Stimulated activated CD4-positive, alpha-beta T cell treated with anti-CD3 and anti-CD28 coated beads, TNF-alpha, amount 100 ng/mL, for 1 hour (primary cell): ENCODE measurements at regions not wholly inside any gene's neighbourhood (a gene's known extent, or its start where the extent isn't known, plus 50 kb on each side); places are given as distances from the start of the nearest gene placed in this dataset.

Source experiments
- DNase-seq, 3 donors: peaks; one replicate each; pipeline ENCODE4 v3.0.0-alpha.2; 2020; ENCODE audit warnings: low read depth in 3 of 3, low spot score in 1 of 3

DNA sequence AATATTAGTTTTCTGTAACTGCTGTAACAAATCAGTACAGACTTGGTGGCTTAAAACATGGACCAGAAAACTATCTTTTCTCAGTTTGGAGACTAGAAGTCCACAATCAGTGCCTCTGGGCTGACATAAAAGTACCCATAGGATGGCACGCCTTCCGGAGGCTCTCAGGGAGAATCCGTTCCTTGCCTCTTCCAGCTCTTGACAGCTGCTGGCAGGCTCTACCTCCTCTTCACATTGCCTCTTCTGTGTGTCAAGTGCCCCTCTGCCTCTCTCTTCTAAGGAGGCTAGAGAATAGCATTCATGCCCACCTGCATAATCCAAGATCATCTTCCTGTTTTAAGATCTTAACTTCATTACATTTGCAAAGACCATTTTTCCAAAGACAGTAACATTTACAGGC, 1194.2 kb downstream of the EFNB2 start:
- no peak for DNase-seq

DNA sequence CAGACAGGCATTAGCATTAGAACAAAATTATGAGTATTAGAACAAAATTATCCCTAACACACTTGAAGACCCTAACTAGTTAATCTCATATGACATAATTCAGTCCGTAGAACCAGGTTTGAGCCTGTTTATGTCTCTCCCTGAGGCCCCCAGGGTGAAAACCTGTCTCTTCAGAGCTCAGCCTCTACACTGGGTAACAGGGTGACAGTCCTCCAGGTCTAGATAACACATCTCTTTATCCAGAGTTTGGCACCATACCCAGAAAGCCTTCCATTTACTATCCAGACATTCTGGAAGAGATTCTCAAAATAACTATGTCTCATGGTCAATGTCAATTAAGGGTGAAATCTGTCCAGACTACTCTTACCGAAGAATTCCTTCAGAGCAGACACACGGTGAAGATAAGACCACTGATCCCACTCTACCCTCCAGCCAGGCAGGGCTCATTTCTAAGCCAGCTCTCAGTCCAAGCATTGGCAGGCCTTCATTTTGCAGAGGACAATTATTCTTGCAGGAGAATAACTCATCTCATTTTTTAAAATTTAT, 1195.3 kb downstream of the EFNB2 start:
- no peak for DNase-seq

DNA sequence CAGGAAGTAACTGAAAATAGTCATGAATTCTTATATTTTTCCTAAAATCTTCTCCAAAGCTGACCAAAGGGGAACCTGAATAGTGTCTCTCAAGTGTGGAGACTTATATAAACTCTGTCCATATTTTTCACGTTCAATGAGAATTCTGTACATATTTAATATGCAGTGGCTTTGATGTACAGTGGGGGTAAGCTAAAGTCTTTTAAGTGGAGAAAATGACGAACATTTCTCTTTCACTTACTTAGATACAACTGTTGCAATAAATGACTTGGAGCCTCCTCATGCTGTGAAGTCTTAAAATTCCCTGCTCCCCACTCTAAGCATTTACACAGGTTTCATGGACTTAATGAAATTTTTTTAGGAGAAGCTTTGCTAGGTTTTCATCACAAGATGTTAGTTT, 1196.7 kb downstream of the EFNB2 start:
- no peak for DNase-seq

DNA sequence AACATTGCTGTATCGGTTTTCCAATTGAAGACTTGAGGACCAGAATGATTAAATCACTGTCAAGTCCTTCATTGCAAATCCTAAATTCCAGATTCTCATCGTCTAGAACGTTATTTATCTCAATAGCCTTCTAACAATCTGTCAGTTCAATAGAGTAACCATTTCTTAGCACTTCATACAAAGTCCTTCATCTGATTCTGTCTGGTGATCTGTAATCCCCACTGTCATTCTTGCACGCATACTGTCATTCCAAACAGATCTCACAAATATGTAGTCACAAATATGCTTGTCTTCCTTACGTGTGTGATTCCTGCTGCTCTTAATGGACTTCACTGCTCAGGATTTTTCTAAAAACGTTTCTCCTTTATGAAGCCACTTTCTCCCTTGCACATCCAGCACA, 1197.5 kb downstream of the EFNB2 start:
- DNase-seq = no peak

DNA sequence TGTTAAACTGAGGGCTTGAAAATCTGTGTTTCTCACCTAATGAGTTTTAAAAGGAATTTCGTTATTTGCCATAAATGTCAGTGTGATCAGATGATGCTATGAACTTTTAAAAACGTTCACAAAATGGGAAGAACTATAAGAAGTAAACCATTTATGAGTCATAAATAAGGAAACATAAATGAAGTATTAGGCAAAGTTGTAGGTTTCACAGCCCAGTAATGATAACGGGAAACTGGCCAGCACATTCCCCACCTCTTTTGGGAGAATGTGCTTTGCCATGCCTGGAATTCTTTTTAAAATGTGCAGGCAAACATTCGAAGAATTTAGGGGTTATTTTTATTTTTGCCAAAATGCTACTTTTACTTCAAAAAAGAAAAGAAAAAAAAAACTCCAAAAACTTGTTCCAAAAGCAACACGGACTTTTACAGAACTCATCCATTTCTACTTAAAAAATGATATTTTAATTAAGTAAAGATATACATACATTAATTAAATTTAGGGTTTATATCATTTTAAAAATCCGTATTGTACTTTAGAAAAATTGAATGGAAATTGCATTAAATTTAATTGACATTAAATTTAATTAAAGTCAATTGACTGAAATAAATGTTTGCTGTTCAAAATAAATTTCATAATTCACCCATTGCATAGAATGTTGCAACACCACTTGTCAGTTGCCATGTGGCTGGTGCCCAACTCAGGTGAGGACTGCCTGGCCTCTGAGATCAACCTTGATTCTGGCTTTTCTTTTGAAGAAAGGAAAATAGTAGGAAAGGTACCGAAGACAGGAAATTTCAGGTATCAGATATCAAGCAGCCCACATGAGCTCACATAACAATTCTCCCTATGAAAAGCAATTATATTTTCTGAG, 1198.5 kb downstream of the EFNB2 start:
- no peak for DNase-seq

DNA sequence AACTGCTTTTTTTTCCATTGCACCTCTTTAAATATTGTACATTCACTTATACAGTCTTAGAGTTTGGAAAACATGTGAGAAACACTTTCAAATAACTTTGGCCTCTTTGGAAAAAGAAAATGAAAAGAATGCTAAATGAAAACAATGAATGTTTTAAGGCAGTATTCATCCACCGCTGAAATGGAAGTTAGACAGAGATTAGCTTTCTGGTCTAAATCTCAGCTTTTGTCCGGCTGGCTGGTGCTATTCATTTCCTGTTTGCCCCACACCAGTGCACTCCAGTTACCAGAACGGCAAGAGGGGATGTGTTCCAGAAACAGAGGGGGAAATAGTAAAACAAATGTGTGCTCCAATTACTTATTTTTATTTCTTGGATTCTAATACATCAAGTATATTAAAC, 1201.3 kb downstream of the EFNB2 start:
- DNase-seq = no peak

DNA sequence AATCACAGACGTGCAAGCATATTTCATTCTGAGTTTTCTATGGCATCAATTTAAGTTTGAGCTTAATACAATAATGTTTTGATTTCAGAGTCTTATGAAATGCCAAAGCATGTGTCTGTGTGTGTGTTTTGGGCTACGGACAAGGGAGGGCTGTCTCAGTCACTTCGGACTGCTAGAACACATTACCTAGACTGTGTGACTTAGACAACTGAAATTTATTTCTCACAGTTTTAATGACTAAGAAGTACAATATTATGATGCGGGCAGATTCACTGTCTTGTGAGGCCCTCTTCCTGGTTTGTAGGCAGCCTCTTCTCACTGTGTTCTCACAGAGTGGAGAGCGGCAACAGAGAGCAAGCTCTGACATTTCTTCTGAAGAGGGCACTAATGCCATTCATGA, 1202.0 kb downstream of the EFNB2 start:
- DNase-seq = no peak

DNA sequence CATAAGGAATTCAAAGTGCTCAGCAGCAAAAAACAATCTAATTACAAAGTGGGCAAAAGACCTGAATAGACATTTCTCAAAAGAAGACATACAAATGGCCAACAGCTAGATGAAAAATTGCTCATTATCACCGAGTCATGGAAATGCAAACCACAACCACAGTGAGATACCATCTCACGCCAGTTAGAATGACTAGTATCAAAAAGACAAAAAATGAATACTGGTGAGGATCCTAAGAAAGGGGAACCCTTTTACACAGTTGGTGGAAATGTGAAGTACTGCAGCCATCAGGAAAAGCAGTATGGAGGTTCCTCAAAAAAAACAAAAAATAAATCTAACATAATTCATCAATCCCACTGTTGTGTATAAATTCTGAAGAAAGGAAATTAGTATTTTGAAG, 1206.1 kb downstream of the EFNB2 start:
- DNase-seq = no peak

DNA sequence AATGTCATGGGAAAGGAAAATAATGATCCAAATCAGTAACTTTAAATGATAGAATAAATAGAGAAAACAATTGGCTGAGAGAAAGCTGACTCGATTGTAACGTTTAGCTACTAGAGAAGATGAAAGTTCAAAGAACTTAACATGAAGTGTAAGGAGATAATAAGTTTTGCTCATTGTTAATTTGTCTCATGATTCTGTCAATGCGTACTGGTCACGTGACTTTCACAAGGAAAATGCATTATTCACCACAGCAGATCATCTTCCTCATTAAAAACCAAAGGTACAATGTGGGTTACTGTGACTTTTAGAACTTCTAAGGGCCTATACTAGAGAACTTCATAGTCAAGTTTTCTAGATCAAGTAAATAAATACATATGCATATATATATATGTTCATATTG, 1207.2 kb downstream of the EFNB2 start:
- DNase-seq = no peak

DNA sequence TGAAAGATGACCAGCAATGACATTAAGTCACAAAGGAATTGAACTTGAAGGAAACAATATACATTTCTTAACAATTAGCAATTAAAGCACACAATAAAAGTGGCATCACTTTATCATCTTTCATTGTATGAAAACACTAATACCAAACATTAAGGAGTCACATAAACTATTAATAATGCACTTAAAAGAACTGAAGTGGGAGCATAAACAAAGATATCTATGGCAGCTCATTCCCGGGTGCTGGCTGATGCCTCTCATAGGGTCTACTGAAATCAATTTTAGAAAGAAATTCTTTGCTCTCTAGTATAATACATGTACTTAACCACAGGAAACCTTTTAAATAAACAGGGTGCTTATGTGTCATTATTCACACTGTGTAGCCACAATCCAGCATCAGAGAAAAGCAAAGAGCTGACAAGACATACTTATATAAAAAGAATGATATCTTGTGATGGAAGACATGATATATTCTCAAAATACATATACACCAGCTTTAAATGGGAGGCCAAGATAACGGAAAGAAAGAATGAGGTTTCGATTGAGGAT, 1207.8 kb downstream of the EFNB2 start:
- DNase-seq = no peak

DNA sequence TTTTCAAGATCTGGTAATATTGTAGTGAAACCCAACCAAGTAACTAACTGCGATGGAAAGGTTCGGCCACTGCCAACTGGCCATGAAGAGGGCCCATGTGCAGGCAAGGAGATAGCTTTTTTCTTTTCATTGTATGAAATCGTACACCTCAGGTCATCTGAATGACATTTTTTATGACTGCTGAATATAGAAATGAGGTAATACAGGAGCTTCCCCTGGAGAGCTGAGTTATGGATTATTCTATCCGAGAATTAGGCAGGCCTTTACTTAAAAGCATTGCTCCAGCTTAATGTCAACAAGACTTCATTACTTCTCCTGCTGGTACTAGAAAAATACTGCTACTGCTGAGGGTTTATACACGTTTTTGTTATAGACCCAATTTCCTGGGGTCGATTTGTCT, 1215.6 kb downstream of the EFNB2 start:
- no peak for DNase-seq

DNA sequence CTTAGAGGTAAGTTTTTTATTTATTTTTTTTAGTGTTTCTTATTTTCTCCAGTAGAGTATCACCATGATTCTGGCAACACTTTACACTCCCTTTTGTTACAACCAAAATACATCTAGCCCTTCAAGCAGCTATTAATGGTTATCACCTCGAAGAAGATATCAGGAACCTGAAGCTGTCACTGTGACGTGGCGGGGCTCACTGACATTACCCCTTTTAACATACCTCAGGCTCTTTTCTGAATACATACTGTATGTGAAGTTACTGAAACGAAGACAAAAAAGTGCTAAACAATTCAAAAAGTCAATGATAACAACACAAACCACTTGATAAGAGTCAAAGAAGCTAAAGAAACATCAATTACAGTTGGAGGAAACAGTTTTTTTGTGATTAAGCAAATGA, 1218.7 kb downstream of the EFNB2 start:
- no peak for DNase-seq

DNA sequence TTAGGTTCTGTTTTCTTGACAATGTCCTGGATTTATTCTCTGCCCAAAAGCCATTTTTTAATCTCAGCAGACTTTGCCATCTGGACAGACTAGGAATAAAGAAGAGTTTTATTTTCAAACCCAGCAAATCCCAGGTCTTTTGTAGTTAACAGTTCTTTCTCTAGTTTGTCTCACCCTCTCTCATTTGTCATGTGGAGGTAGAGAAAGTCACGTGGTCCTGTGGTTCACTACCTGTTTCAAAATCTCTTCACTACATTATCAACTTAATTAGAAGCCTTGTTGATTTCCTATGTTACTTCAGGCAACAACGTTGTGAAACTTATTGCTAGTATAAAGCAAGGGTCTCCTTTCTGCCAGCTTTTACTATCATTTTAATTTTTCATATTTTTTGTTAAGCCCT, 1222.6 kb downstream of the EFNB2 start:
- no peak for DNase-seq

DNA sequence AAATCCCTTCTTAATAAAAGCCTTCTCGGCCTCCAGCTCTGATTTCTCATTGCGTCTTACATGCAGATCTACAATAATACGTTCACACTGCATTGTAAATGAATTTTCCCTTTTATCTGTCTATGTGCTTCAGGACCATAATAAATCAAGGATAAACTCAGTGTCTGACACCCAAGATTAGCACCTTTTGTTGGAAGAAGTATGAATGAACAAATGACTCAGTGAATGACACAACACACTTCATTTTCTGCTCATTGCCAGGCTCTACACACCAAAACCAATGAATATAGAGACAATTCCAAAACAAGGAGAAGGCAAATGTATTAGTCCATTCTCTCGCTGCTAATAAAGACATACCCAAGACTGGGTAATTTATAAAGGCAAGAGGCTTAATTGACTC, 1224.4 kb downstream of the EFNB2 start:
- no peak for DNase-seq

DNA sequence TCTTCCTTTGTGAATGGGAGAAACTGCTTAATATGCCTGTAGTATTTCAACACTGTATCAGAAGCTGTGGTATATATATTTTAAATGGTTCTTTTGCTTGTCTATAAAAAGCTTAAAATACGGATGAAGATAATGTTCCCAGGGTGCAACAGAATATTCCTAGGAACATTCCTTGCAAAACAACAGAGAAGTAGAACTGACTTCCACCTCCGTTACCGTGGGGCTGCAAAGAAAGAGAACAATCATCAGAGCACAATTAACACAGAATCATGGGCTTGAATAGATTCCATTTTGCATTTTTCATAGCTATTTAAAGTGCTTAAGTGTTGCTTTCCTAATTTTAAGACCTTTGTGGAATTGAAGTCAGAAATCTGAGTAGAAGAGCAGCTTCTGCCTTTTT, 1227.7 kb downstream of the EFNB2 start:
- no peak for DNase-seq

DNA sequence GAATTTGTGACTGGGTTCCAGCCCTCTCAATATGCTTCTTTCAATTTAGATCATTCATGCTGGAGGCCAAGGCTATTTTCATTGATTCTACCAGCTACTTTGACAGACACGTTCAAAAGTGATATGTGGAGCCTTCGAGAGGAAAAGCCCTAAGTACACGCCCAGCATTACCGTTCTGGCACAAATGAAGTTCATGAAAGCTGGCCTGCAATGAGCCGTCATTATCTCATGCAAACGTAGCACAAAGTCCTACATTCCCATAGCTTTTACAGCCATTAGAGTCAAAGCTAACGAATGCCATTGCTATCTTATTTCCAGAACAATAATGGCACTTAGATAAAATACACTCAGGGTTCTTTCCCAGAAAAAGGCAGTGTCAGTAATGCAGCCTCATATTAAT, 1237.6 kb downstream of the EFNB2 start:
- DNase-seq = no peak

DNA sequence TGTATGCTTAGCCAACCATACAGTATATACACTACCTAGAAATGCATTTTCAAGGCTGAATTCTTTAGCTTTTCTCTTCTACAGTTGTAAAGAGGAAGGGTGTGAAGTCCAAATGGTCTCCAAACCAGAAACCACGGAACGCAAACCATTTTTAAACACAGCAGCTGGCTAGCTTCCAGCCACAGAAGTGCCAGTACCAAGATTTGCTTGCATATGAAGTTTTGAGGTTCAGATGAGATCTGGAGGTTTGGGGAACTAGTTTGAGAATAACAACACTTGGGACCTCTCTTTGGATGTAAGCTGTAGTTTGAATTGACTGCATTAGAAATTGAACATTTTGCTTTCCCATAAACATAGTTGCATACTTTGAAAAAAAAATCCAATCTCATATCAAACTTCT, 1243.5 kb downstream of the EFNB2 start:
- no peak for DNase-seq

DNA sequence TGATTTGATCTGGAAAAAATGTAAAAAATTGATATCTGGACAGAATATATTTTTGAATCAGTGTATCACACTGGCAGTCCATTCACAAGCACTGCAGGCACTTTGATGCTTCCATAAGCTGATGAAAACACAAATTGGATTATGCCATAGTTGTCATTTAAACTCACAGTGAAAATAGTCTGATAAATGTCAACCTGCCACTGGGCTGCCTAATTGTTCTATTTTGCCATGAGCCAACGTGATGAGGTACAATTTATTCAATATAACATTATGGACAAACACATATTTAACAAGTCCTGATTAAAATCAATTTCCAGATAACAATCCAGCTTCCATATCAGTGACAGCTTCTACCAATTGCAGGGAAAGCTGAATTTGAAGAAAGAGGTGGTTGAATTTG, 1244.9 kb downstream of the EFNB2 start:
- DNase-seq = no peak

DNA sequence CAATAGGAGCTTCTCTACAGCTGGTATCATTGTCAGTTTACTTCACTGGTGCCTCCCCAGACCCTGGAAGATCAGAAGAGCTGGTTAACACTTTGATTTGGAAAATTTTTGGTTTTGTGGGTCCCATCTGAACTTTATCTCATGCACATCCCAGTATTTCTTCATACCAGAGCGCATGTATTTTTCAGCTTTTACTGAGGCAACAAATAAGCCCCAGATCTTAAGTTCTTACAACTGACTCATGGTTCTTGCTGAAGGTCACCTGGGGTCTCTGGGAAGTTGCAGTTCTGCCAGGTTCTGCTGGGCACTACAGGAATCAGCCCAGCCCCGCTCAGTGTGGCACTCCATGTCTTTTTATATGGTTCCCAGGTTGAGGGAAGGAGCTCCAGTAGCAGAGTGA, 1249.9 kb downstream of the EFNB2 start:
- DNase-seq = no peak

DNA sequence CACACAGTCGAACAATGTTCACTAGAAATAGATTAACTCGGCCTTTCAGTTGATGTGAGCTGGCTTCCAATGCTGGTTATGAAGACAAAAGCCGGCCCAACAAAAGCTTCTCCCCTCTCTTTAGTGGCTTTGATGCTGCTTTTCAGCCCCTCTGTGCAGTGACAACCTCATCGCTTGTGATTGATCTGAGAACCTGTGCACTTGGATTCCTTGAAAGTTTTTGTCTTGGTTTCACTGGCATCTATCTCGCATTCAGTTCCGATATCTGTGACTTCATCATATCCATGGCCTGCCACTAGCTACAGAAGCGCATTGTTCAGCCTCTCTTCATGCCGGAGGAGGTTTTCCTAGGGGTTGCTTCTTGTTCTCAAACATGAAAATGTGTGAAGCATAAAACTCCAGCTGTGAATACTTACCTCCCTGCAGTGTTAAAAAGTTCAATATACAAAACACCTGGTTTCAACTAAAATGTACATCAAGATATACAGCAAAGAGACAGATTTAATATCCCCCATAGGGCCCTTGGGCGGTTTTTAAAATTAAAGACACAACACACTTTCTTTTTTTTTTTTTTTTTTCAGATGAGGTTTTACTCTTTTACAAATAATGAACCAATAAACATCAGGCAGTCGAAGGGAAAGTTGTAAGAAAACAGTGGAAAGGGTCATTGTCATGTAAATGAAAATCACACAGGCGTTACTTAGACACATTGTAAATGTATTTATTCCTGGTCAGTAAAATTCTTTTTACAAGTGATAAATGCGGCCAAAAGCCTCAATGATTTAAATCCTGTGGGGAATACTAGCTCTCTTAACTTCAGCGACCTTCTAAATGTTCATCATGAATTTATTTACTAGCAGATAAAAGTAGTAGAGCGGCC, 1252.8 kb downstream of the EFNB2 start:
- DNase-seq = no peak

DNA sequence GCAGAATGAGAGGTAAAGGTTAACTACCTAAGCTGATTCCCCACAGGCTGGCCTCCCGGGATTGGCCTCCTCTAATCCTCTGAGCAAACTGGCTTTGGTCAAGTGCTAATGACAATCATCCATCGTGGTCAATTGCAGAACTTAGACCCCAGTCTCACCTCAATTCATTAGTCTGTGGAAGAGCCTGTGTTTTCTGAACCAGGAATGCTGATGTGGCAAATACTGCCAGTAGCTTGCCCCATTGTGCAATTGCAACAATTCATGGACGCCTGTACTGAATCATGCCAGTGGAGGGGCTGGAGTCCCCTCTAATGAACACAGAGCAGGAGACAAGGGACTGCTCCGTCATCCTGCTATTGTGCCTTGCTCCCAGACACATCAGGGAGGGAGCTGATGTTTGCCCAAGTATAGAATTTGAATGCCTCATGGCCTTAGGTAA, 1256.5 kb downstream of the EFNB2 start:
- DNase-seq = no peak

DNA sequence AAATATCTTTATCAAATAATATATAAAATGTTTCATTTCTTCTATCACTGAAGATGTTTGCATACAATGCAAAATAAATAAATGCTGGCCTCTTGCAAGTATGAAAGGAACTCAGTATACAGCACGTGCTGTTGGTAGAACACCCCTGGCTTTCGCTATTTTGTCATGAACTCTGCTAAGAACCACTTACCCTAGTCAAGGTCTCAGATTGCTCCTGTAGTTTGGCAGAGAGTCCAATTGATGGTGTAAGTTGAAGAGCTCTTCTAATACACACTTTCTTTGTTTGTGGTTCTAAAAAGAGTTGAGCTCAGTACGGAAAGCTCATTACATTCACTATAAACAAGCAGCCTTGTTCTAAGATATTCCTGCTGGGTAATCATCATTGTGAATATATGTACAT, 1258.9 kb downstream of the EFNB2 start:
- no peak for DNase-seq
